ENCODE measurements at regions not wholly inside any gene's neighbourhood (a gene's known extent, or its start where the extent isn't known, plus 50 kb on each side); places are given as distances from the start of the nearest gene placed in this dataset.

- Histone ChIP-seq H4K20me1 (ENCODE audit: insufficient read depth, low read length) (no peaks in the 10 kb centered on the region), H3K27me3 (ENCODE audit: insufficient read depth, low read length) (no peaks in the 10 kb centered on the region), H3K27ac (ENCODE audit: low read depth, low read length) (no peak overlapping the region), H3K4me1 (ENCODE audit: insufficient read depth, low read length) (no peaks in the 10 kb centered on the region), H2AFZ (ENCODE audit: low read depth, low read length) (no peak overlapping the region), H3K36me3 (ENCODE audit: insufficient read depth, low read length) (no peaks in the 10 kb centered on the region), H3K4me2 (ENCODE audit: low read length) (no peak overlapping the region), H3K79me2 (ENCODE audit: insufficient read depth, low read length) (no peaks in the 10 kb centered on the region), H3K9ac (ENCODE audit: low read length) (no peak overlapping the region), H3K4me3 (ENCODE audit: insufficient read depth, low read depth, low read length) (no peak overlapping the region), H3K9me3 (ENCODE audit: insufficient read depth, low read depth, low read length) (no peaks in the 10 kb centered on the region)
- TF ChIP-seq EZH2 (IDR thresholded peaks at IDR 0.05; ENCODE audit: insufficient read depth, low read length), result no peak
- no peak for TF ChIP-seq CTCF (IDR thresholded peaks at IDR 0.05; ENCODE audit: insufficient read depth, low read depth, low read length)
- Mint-ChIP-seq H3K9me3 (ENCODE audit: unreplicated experiment) (peaks cover 5% of the 10 kb centered on the region), H3K4me1 (ENCODE audit: low read depth, unreplicated experiment) (peaks cover 13% of the 10 kb centered on the region), H3K36me3 (ENCODE audit: low read depth, unreplicated experiment) (no peaks in the 10 kb centered on the region), H3K27me3 (ENCODE audit: low read depth, unreplicated experiment) (peaks cover 19% of the 10 kb centered on the region), H3K27ac (ENCODE audit: unreplicated experiment) (no peak overlapping the region), H3K4me3 (ENCODE audit: unreplicated experiment) (no peak overlapping the region)
- FAIRE-seq (no peak), DNase-seq (ENCODE audit: low read depth) (no peak)
Observed at GRCh38 chr19:29324717-29325116, 111.8 kb upstream of the UQCRFS1 start.

GRCh38 chr19:29325241-29325975 lies 112.5 kb upstream of the UQCRFS1 start:
- Histone ChIP-seq H3K9ac (ENCODE audit: low read length) (no peak overlapping the region), H3K4me3 (ENCODE audit: insufficient read depth, low read depth, low read length) (no peak overlapping the region), H3K9me3 (ENCODE audit: insufficient read depth, low read depth, low read length) (no peaks in the 10 kb centered on the region), H3K4me2 (ENCODE audit: low read length) (no peak overlapping the region), H3K27ac (ENCODE audit: low read depth, low read length) (no peak overlapping the region), H3K79me2 (ENCODE audit: insufficient read depth, low read length) (no peaks in the 10 kb centered on the region), H3K36me3 (ENCODE audit: insufficient read depth, low read length) (no peaks in the 10 kb centered on the region), H3K27me3 (ENCODE audit: insufficient read depth, low read length) (no peaks in the 10 kb centered on the region), H4K20me1 (ENCODE audit: insufficient read depth, low read length) (no peaks in the 10 kb centered on the region), H3K4me1 (ENCODE audit: insufficient read depth, low read length) (no peaks in the 10 kb centered on the region), H2AFZ (ENCODE audit: low read depth, low read length) (no peak overlapping the region)
- Mint-ChIP-seq H3K27me3 (ENCODE audit: low read depth, unreplicated experiment) (peaks cover 12% of the 10 kb centered on the region), H3K4me3 (ENCODE audit: unreplicated experiment) (no peak overlapping the region), H3K9me3 (ENCODE audit: unreplicated experiment) (peaks cover 5% of the 10 kb centered on the region), H3K4me1 (ENCODE audit: low read depth, unreplicated experiment) (peaks cover 13% of the 10 kb centered on the region), H3K27ac (ENCODE audit: unreplicated experiment) (no peak overlapping the region), H3K36me3 (ENCODE audit: low read depth, unreplicated experiment) (no peaks in the 10 kb centered on the region)
- TF ChIP-seq EZH2 (IDR thresholded peaks at IDR 0.05; ENCODE audit: insufficient read depth, low read length) (no peak), CTCF (IDR thresholded peaks at IDR 0.05; ENCODE audit: insufficient read depth, low read depth, low read length) (no peak)
- no peak for FAIRE-seq
- DNase-seq (ENCODE audit: low read depth), result no peak

DNA sequence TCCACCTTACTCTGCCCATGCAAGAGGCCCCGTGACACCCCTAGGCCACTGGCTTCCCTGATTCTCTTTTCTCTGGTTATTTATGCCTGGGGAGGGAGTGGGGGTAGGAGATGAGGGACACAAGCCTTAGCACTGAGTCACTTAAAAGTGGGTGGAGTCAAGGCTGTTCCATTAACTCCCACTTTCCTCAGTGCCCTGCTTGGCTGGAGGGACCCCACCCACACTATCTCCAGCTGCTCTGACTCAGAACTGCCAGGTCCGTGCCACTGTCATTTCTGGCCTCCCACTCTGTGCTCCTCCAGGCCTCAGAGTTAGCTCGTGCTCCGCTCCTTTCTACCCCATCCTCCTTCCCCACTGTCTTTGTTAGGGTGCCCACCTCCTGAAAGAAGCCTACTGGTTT lies 113.4 kb upstream of the UQCRFS1 start:
- Mint-ChIP-seq H3K36me3 (ENCODE audit: low read depth, unreplicated experiment) (no peaks in the 10 kb centered on the region), H3K27ac (ENCODE audit: unreplicated experiment) (peak overlapping the region; percentile 49), H3K4me3 (ENCODE audit: unreplicated experiment) (no peak overlapping the region), H3K4me1 (ENCODE audit: low read depth, unreplicated experiment) (peaks cover 13% of the 10 kb centered on the region), H3K27me3 (ENCODE audit: low read depth, unreplicated experiment) (peaks cover 8% of the 10 kb centered on the region), H3K9me3 (ENCODE audit: unreplicated experiment) (peaks cover 5% of the 10 kb centered on the region)
- no peak overlapping the region for H3K4me2 ChIP-seq (ENCODE audit: low read length)
- no peaks in the 10 kb centered on the region for H3K79me2 ChIP-seq (ENCODE audit: insufficient read depth, low read length)
- TF ChIP-seq EZH2 (IDR thresholded peaks at IDR 0.05; ENCODE audit: insufficient read depth, low read length), result no peak
- no peak for TF ChIP-seq CTCF (IDR thresholded peaks at IDR 0.05; ENCODE audit: insufficient read depth, low read depth, low read length)
- H3K4me1 ChIP-seq (ENCODE audit: insufficient read depth, low read length), result no peaks in the 10 kb centered on the region
- H4K20me1 ChIP-seq (ENCODE audit: insufficient read depth, low read length), result no peaks in the 10 kb centered on the region
- H3K9me3 ChIP-seq (ENCODE audit: insufficient read depth, low read depth, low read length), result no peaks in the 10 kb centered on the region
- H3K27me3 ChIP-seq (ENCODE audit: insufficient read depth, low read length), result no peaks in the 10 kb centered on the region
- H3K9ac ChIP-seq (ENCODE audit: low read length), result no peak overlapping the region
- no peak for FAIRE-seq
- H3K36me3 ChIP-seq (ENCODE audit: insufficient read depth, low read length), result no peaks in the 10 kb centered on the region
- no peak overlapping the region for H3K4me3 ChIP-seq (ENCODE audit: insufficient read depth, low read depth, low read length)
- DNase-seq (ENCODE audit: low read depth), result no peak
- no peak overlapping the region for H3K27ac ChIP-seq (ENCODE audit: low read depth, low read length)
- H2AFZ ChIP-seq (ENCODE audit: low read depth, low read length), result no peak overlapping the region

Measured in astrocyte (in vitro differentiated cells and primary cell).